HepG2 (cell line): ENCODE measurements at regions not wholly inside any gene's neighbourhood (a gene's known extent, or its start where the extent isn't known, plus 50 kb on each side); places are given as distances from the start of the nearest gene placed in this dataset.

Source experiments
- HDAC6 ChIP-seq: fragments of 200-600 bp; sonication (generic); IDR thresholded peaks from 2 replicates; pipeline ENCODE4 v1.7.0; 2017; ENCODE audit warnings: mild to moderate bottlenecking, antibody characterized with exemption, low read length, low read depth
- PHF20 ChIP-seq: sonication (generic); formaldehyde crosslinking; IDR thresholded peaks from 2 replicates; pipeline ENCODE4 v1.5.0; 2020; ENCODE audit warnings: mild to moderate bottlenecking, missing genetic modification reagents
- RAD21 ChIP-seq: fragments of 450-650 bp; formaldehyde crosslinking; IDR thresholded peaks from 2 replicates; pipeline ENCODE4 v1.5.0; 2020; ENCODE audit warnings: mild to moderate bottlenecking
- RFX5 ChIP-seq: IDR thresholded peaks from 2 replicates; pipeline ENCODE4 v1.6.1; 2011; ENCODE audit warnings: low read depth, low read length, improper control_type of control experiment

DNA sequence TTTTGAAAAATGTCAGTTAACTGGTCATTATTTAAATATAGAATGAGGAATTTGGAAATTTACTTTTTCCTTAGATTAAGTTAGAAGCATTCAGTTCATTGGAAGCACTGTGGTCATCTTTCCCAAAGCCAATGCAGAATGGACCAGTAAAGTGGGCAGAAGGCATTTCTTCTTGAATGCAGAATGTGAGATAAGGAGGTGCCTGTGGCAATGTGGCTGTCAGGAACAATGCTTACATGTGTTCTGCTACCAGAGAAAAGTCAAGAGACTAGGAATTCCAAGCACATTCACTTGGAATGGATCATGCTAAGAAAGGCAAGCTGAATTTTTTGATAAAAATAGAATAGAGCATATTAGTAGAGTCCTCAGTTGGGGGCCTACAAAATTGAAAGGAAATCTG, 295.0 kb upstream of the KCNH7 start:
- TF ChIP-seq RFX5 (no peak), HDAC6 (no peak), PHF20 (CRISPR knock-in tag) (no peak), RAD21 (no peak)
